CD14-positive monocyte (primary cell): ENCODE measurements at regions not wholly inside any gene's neighbourhood (a gene's known extent, or its start where the extent isn't known, plus 50 kb on each side); places are given as distances from the start of the nearest gene placed in this dataset.
A peak's percentile ranks its signal among the peaks of the same experiment; 100 is the strongest.

Experiments used
- DNase-seq, 3 donors: peaks; one replicate each; pipeline ENCODE4 v3.0.0-alpha.2; 2011 to 2022
- H2AFZ ChIP-seq: 2 replicates; pipeline ENCODE4 v1.6.0; 2012; ENCODE audit warnings: mild to moderate bottlenecking, low read depth, low read length, inconsistent platforms; ENCODE audit not compliant: insufficient read depth, poor library complexity, severe bottlenecking
- H3K27ac ChIP-seq, 2 donors: 1 replicate in 1 of 2; 2 replicates in 1 of 2; pipeline ENCODE4 v1.5.1; 2012 to 2013; ENCODE audit warnings: low read length in 2 of 2, control low read depth in 1 of 2, inconsistent platforms in 1 of 2, low read depth in 1 of 2, mild to moderate bottlenecking in 1 of 2
- H3K27me3 ChIP-seq, 2 donors: one replicate each; pipeline versions ENCODE4 v1.6.0 to v1.6.1; 2011 to 2013; ENCODE audit warnings: low read length in 2 of 2; ENCODE audit not compliant: control insufficient read depth in 2 of 2, insufficient read depth in 2 of 2
- H3K36me3 ChIP-seq, 2 donors: replicated peaks in 1 of 2; 1 replicate in 1 of 2; 2 replicates in 1 of 2; pipeline versions ENCODE4 v1.5.1 to v1.6.1; 2012 to 2013; ENCODE audit warnings: low read length in 2 of 2, control low read depth in 1 of 2, inconsistent platforms in 1 of 2, mild to moderate bottlenecking in 1 of 2; ENCODE audit not compliant: insufficient read depth in 2 of 2, control insufficient read depth in 1 of 2
- H3K4me1 ChIP-seq, 2 donors: 1 replicate in 1 of 2; 2 replicates in 1 of 2; pipeline versions ENCODE4 v1.5.1 to v1.6.1; 2012 to 2013; ENCODE audit warnings: low read length in 2 of 2, control low read depth in 1 of 2, inconsistent platforms in 1 of 2, mild to moderate bottlenecking in 1 of 2, moderate library complexity in 1 of 2; ENCODE audit not compliant: insufficient read depth in 2 of 2, control insufficient read depth in 1 of 2
- H3K4me2 ChIP-seq: replicated peaks from 2 replicates; pipeline ENCODE3; 2012; ENCODE audit warnings: low read length, moderate library complexity, mild to moderate bottlenecking; ENCODE audit not compliant: poor library complexity, severe bottlenecking; ENCODE audit errors: extremely low read depth
- H3K4me3 ChIP-seq, 3 experiments: fragments of 200-600 bp in 1 of 3; sonication (generic) in 1 of 3; replicated peaks in 1 of 3; 1 replicate in 2 of 3; 2 replicates in 1 of 3; pipeline ENCODE4 v1.5.1; 2011 to 2013; ENCODE audit warnings: low read length in 3 of 3, mild to moderate bottlenecking in 3 of 3, control low read depth in 2 of 3, low read depth in 2 of 3, inconsistent platforms in 1 of 3, moderate library complexity in 1 of 3
- H3K79me2 ChIP-seq: 2 replicates; pipeline ENCODE4 v1.6.0; 2012; ENCODE audit warnings: mild to moderate bottlenecking, control low read depth, inconsistent platforms, low read length, moderate library complexity; ENCODE audit not compliant: insufficient read depth
- H3K9ac ChIP-seq: 2 replicates; pipeline ENCODE4 v1.6.0; 2017; ENCODE audit warnings: low read length, mild to moderate bottlenecking; ENCODE audit not compliant: insufficient read depth, poor library complexity, severe bottlenecking
- H3K9me3 ChIP-seq, 2 donors: replicated peaks in 1 of 2; 1 replicate in 1 of 2; 2 replicates in 1 of 2; pipeline versions ENCODE4 v1.5.1 to v1.6.1; 2012 to 2013; ENCODE audit warnings: low read length in 2 of 2, control low read depth in 1 of 2; ENCODE audit not compliant: control insufficient read depth in 1 of 2, insufficient read depth in 1 of 2
- H4K20me1 ChIP-seq: 2 replicates; pipeline ENCODE4 v1.6.0; 2012; ENCODE audit warnings: mild to moderate bottlenecking, low read length, control low read depth, moderate library complexity; ENCODE audit not compliant: insufficient read depth
- H3K27ac Mint-ChIP-seq, 7 donors: one replicate each; pipeline ENCODE4 v1.8.0; 2020; ENCODE audit warnings: mild to moderate bottlenecking in 7 of 7, mixed read lengths in 7 of 7, moderate library complexity in 6 of 7, inconsistent platforms in 2 of 7
- H3K27me3 Mint-ChIP-seq, 3 donors: one replicate each; pipeline ENCODE4 v1.8.0; 2021 to 2022; ENCODE audit warnings: low read depth in 3 of 3, mild to moderate bottlenecking in 3 of 3, mixed read lengths in 3 of 3, moderate library complexity in 3 of 3, inconsistent platforms in 1 of 3
- H3K36me3 Mint-ChIP-seq, 2 donors: one replicate each; pipeline ENCODE4 v1.8.0; 2020; ENCODE audit warnings: mixed read lengths in 2 of 2, inconsistent platforms in 1 of 2, mild to moderate bottlenecking in 1 of 2
- H3K4me1 Mint-ChIP-seq: one replicate; pipeline ENCODE4 v1.8.0; 2020; ENCODE audit warnings: mild to moderate bottlenecking, mixed read lengths
- H3K4me3 Mint-ChIP-seq, 2 donors: one replicate each; pipeline ENCODE4 v1.8.0; 2020; ENCODE audit warnings: mild to moderate bottlenecking in 2 of 2, mixed read lengths in 2 of 2, moderate library complexity in 1 of 2
- H3K9me3 Mint-ChIP-seq, 7 donors: one replicate each; pipeline ENCODE4 v1.8.0; 2020 to 2022; ENCODE audit warnings: mixed read lengths in 7 of 7, mild to moderate bottlenecking in 6 of 7, moderate library complexity in 6 of 7, inconsistent platforms in 2 of 7
- CTCF ChIP-seq: fragments of 200-600 bp; IDR thresholded peaks from one replicate; pipeline ENCODE4 v1.8.0; 2022; ENCODE audit warnings: antibody characterized with exemption, mild to moderate bottlenecking
- WGBS: methylation state at CpG from one replicate; pipeline ENCODE4 v1.1.5; 2013; ENCODE audit warnings: missing lambda C conversion rate; ENCODE audit not compliant: insufficient coverage; 5-methylcytosine and 5-hydroxymethylcytosine counted together
- intact Hi-C, 2 donors: fragments of 100-400 bp; cut with micrococcal nuclease; formaldehyde crosslinking; loops; one replicate each; pipeline versions ENCODE4 v1.15.0 to v1.15.1; 2023

- Histone ChIP-seq H4K20me1 (no peaks in the 10 kb centered on the region), H3K36me3 (no peaks in the 10 kb centered on the region), H3K27ac (no peak overlapping the region), H2AFZ (no peak overlapping the region), H3K9ac (no peak overlapping the region), H3K4me3 (no peak overlapping the region), H3K4me1 (peaks cover 9 to 10% of the 10 kb centered on the region in 2 donors), H3K27me3 (no peaks in the 10 kb centered on the region), H3K79me2 (no peaks in the 10 kb centered on the region), H3K4me2 (no peak overlapping the region), H3K9me3 (no peaks in the 10 kb centered on the region)
- no peaks in the 10 kb centered on the region for H3K36me3 Mint-ChIP-seq
- peaks cover 0 to 5% (median under 1%) of the 10 kb centered on the region in 7 donors for H3K9me3 Mint-ChIP-seq
- no peak overlapping the region for H3K27ac Mint-ChIP-seq
- H3K4me3 Mint-ChIP-seq = no peak overlapping the region
- intact Hi-C loops = no loop called here
- H3K4me1 Mint-ChIP-seq = peaks cover 18% of the 10 kb centered on the region
- peaks cover 6 to 19% (median 8%) of the 10 kb centered on the region in 3 donors for H3K27me3 Mint-ChIP-seq
- TF ChIP-seq CTCF = no peak
- WGBS = 100% methylated on average over 2 of the region's 6 CpGs
- DNase-seq = no peak
Observed at GRCh38 chr2:236945431-236946016, 140.2 kb upstream of the COPS8 start.

GRCh38 chr2:236946871-236947270 lies 138.8 kb upstream of the COPS8 start:
- H3K9me3 Mint-ChIP-seq = peaks cover 2 to 14% (median 9%) of the 10 kb centered on the region in 7 donors
- peaks cover 8% of the 10 kb centered on the region for H3K4me1 Mint-ChIP-seq
- WGBS = 67% methylated on average over 3 of the region's 4 CpGs
- no peak overlapping the region for H3K4me3 ChIP-seq
- H3K36me3 ChIP-seq = no peaks in the 10 kb centered on the region
- H2AFZ ChIP-seq = no peak overlapping the region
- TF ChIP-seq CTCF = no peak
- H3K9ac ChIP-seq = no peak overlapping the region
- no peaks in the 10 kb centered on the region for H4K20me1 ChIP-seq
- H3K27ac ChIP-seq = no peak overlapping the region
- intact Hi-C loops = no loop called here
- H3K4me2 ChIP-seq = no peak overlapping the region
- H3K9me3 ChIP-seq = peaks cover 0 to 4% of the 10 kb centered on the region in 2 donors
- H3K27me3 ChIP-seq = no peaks in the 10 kb centered on the region
- H3K27ac Mint-ChIP-seq = peak overlapping the region in 2 of 7 donors; percentile 32 to 64
- no peaks in the 10 kb centered on the region for H3K79me2 ChIP-seq
- no peaks in the 10 kb centered on the region for H3K4me1 ChIP-seq
- H3K36me3 Mint-ChIP-seq = no peaks in the 10 kb centered on the region
- no peak for DNase-seq
- H3K27me3 Mint-ChIP-seq = peaks cover 6 to 18% (median 6%) of the 10 kb centered on the region in 3 donors
- H3K4me3 Mint-ChIP-seq = no peak overlapping the region
